ENCODE measurements at regions not wholly inside any gene's neighbourhood (a gene's known extent, or its start where the extent isn't known, plus 50 kb on each side); places are given as distances from the start of the nearest gene placed in this dataset.
"Not testable (repeated sequence)": the region's sequence is repeated elsewhere in the genome, so short reads cannot be mapped to it uniquely, and the experiment has no call there.

- TF ChIP-seq CTCF, POLR2A (IDR thresholded peaks at IDR 0.05): not testable (repeated sequence)
Measured at GRCh38 chr9:90166374-90166773, 476.2 kb downstream of the DIRAS2 start.

All from testis (tissue), 2 donors.